ENCODE measurements at regions not wholly inside any gene's neighbourhood (a gene's known extent, or its start where the extent isn't known, plus 50 kb on each side); places are given as distances from the start of the nearest gene placed in this dataset.
"Not testable (repeated sequence)": the region's sequence is repeated elsewhere in the genome, so short reads cannot be mapped to it uniquely, and the experiment has no call there.

- peak; percentile 24 for DNase-seq (ENCODE audit: low spot score)
Measured at GRCh38 chr13:76829572-76830327, 56.5 kb downstream of the KCTD12 start.

- DNase-seq (ENCODE audit: low spot score), result no peak
Measured at GRCh38 chr13:76828316-76828741, 57.9 kb downstream of the KCTD12 start.

GRCh38 chr13:76826527-76826926 is 59.7 kb downstream of the KCTD12 start:
- DNase-seq (ENCODE audit: low spot score), result no peak

- no peak for DNase-seq (ENCODE audit: low spot score)
Measured at GRCh38 chr13:76825430-76825829, 60.8 kb downstream of the KCTD12 start.

GRCh38 chr13:76823969-76824368 is 62.2 kb downstream of the KCTD12 start:
- no peak for DNase-seq (ENCODE audit: low spot score)

- DNase-seq (ENCODE audit: low spot score), result peak; percentile 16
Measured at GRCh38 chr13:76822698-76823267, 63.4 kb downstream of the KCTD12 start.

GRCh38 chr13:76821222-76821621 is 65.0 kb downstream of the KCTD12 start:
- DNase-seq (ENCODE audit: low spot score), result not testable (repeated sequence)

GRCh38 chr13:76820759-76821158 is 65.4 kb downstream of the KCTD12 start:
- DNase-seq (ENCODE audit: low spot score), result peak; percentile 36

GRCh38 chr13:76816394-76816793 is 69.8 kb downstream of the KCTD12 start:
- no peak for DNase-seq (ENCODE audit: low spot score)

- no peak for DNase-seq (ENCODE audit: low spot score)
Measured at GRCh38 chr13:76815344-76815743, 70.9 kb downstream of the KCTD12 start.

GRCh38 chr13:76813891-76814290 is 72.3 kb downstream of the KCTD12 start:
- DNase-seq (ENCODE audit: low spot score), result peak; percentile 90

GRCh38 chr13:76813000-76813691 is 73.1 kb downstream of the KCTD12 start:
- DNase-seq (ENCODE audit: low spot score), result peak; percentile 26

- peak; percentile 51 for DNase-seq (ENCODE audit: low spot score)
Measured at GRCh38 chr13:76812206-76812897, 73.9 kb downstream of the KCTD12 start.

- no peak for DNase-seq (ENCODE audit: low spot score)
Measured at GRCh38 chr13:76809389-76809788, 76.8 kb downstream of the KCTD12 start.

- no peak for DNase-seq (ENCODE audit: low spot score)
Measured at GRCh38 chr13:76808927-76809326, 77.3 kb downstream of the KCTD12 start.

- DNase-seq (ENCODE audit: low spot score), result no peak
Measured at GRCh38 chr13:76804801-76805200, 81.4 kb downstream of the KCTD12 start.

GRCh38 chr13:76803831-76804230 is 82.4 kb downstream of the KCTD12 start:
- DNase-seq (ENCODE audit: low spot score), result no peak

GRCh38 chr13:76800943-76801342 is 85.3 kb downstream of the KCTD12 start:
- DNase-seq (ENCODE audit: low spot score), result no peak

GRCh38 chr13:76799696-76800095 is 86.5 kb downstream of the KCTD12 start:
- no peak for DNase-seq (ENCODE audit: low spot score)

GRCh38 chr13:76798037-76798436 is 88.2 kb downstream of the KCTD12 start:
- DNase-seq (ENCODE audit: low spot score), result no peak

- DNase-seq (ENCODE audit: low spot score), result no peak
Measured at GRCh38 chr13:76797361-76797760, 88.8 kb downstream of the KCTD12 start.

- DNase-seq (ENCODE audit: low spot score), result no peak
Measured at GRCh38 chr13:76796851-76797250, 89.4 kb downstream of the KCTD12 start.
